PFSK-1 (cell line): ENCODE measurements at regions not wholly inside any gene's neighbourhood (a gene's known extent, or its start where the extent isn't known, plus 50 kb on each side); places are given as distances from the start of the nearest gene placed in this dataset.
A peak's percentile ranks its signal among the peaks of the same experiment; 100 is the strongest.

Experiments used
- FOXP2 ChIP-seq: optimal IDR thresholded peaks from 2 replicates; pipeline ENCODE3; 2011; ENCODE audit warnings: borderline replicate concordance, control low read depth, inconsistent platforms; ENCODE audit not compliant: insufficient read depth; ENCODE audit errors: extremely low read length, extremely low read depth
- POLR2AphosphoS5 ChIP-seq: IDR thresholded peaks from 2 replicates; pipeline ENCODE4 v1.6.1; 2012; ENCODE audit warnings: low read depth, mild to moderate bottlenecking, control low read depth, low read length, moderate library complexity
- REST ChIP-seq, 2 experiments: IDR thresholded peaks; 2 replicates each; pipeline versions ENCODE4 v1.6.1 to v1.8.0; 2011 to 2012; ENCODE audit warnings: low read depth in 2 of 2, low read length in 2 of 2, control low read depth in 1 of 2, inconsistent platforms in 1 of 2, mild to moderate bottlenecking in 1 of 2, moderate library complexity in 1 of 2; ENCODE audit not compliant: insufficient read depth in 1 of 2
- SIN3A ChIP-seq: IDR thresholded peaks from 2 replicates; pipeline ENCODE4 v1.6.1; 2012; ENCODE audit warnings: mild to moderate bottlenecking, low read length, moderate library complexity, borderline replicate concordance; ENCODE audit not compliant: insufficient read depth
- TAF1 ChIP-seq: IDR thresholded peaks from 2 replicates; pipeline ENCODE4 v1.6.1; 2012; ENCODE audit warnings: low read length, control low read depth, borderline replicate concordance; ENCODE audit not compliant: insufficient read depth

- TF ChIP-seq REST (IDR thresholded peaks at IDR 0.05; ENCODE audit: insufficient read depth in 1 of 2, low read depth in 2 of 2, low read length in 2 of 2) = no peak
- no peak for TF ChIP-seq FOXP2
- no peak for TF ChIP-seq SIN3A
- TF ChIP-seq TAF1 = no peak
- no peak for TF ChIP-seq POLR2AphosphoS5
Measured at GRCh38 chr1:235014756-235015155, 113.9 kb downstream of the TOMM20 start.

GRCh38 chr1:235013512-235013911, 115.1 kb downstream of the TOMM20 start:
- TF ChIP-seq TAF1 (no peak), REST (IDR thresholded peaks at IDR 0.05; ENCODE audit: insufficient read depth in 1 of 2, low read depth in 2 of 2, low read length in 2 of 2) (no peak), POLR2AphosphoS5 (no peak)

- TF ChIP-seq REST (IDR thresholded peaks at IDR 0.05; ENCODE audit: insufficient read depth in 1 of 2, low read depth in 2 of 2, low read length in 2 of 2) (no peak), FOXP2 (no peak), POLR2AphosphoS5 (no peak), SIN3A (no peak), TAF1 (no peak)
Measured at GRCh38 chr1:235012436-235013210, 116.0 kb downstream of the TOMM20 start.

- TF ChIP-seq FOXP2 = peak; percentile 98
- no peak; the same call in 1 of the 2 replicates for TF ChIP-seq SIN3A
Measured at GRCh38 chr1:235011599-235012435, 116.8 kb downstream of the TOMM20 start.

GRCh38 chr1:235011064-235011598, 117.5 kb downstream of the TOMM20 start:
- TF ChIP-seq SIN3A = no peak
- TF ChIP-seq POLR2AphosphoS5 = no peak
- TF ChIP-seq REST (IDR thresholded peaks at IDR 0.05; ENCODE audit: insufficient read depth in 1 of 2, low read depth in 2 of 2, low read length in 2 of 2) = no peak
- no peak for TF ChIP-seq TAF1
- no peak for TF ChIP-seq FOXP2
